Sigmoid colon (tissue), 6 donors: ENCODE measurements at regions not wholly inside any gene's neighbourhood (a gene's known extent, or its start where the extent isn't known, plus 50 kb on each side); places are given as distances from the start of the nearest gene placed in this dataset.

Experiments
- DNase-seq: peaks from one replicate; pipeline ENCODE4 v3.0.0-alpha.2; 2019
- H3K27ac ChIP-seq, 4 donors: fragments of 200-600 bp; sonication (generic); one replicate each; pipeline ENCODE4 v1.5.1; 2016 to 2019; ENCODE audit warnings: mild to moderate bottlenecking in 1 of 4
- H3K27me3 ChIP-seq, 3 donors: fragments of 200-600 bp; sonication (generic); one replicate each; pipeline ENCODE4 v1.5.1; 2019; ENCODE audit warnings: mild to moderate bottlenecking in 1 of 3
- H3K36me3 ChIP-seq, 4 donors: fragments of 200-600 bp; sonication (generic); one replicate each; pipeline ENCODE4 v1.5.1; 2016 to 2019
- H3K4me1 ChIP-seq, 4 donors: fragments of 200-600 bp; sonication (generic); one replicate each; pipeline ENCODE4 v1.5.1; 2017 to 2019
- H3K4me3 ChIP-seq, 4 donors: fragments of 200-600 bp; sonication (generic); one replicate each; pipeline ENCODE4 v1.5.1; 2017 to 2019; ENCODE audit warnings: mild to moderate bottlenecking in 2 of 4, moderate library complexity in 1 of 4
- H3K9me3 ChIP-seq, 4 donors: fragments of 200-600 bp in 3 of 4; sonication (generic) in 3 of 4; one replicate each; pipeline versions ENCODE4 v1.5.1 to v1.6.1; 2013 to 2019
- CTCF ChIP-seq, 4 experiments: fragments of 450-650 bp in 3 of 4; fragments of 200-600 bp in 1 of 4; IDR thresholded peaks; one replicate each; pipeline ENCODE4 v1.5.1; 2016 to 2019; ENCODE audit warnings: antibody characterized with exemption in 4 of 4, mild to moderate bottlenecking in 3 of 4, moderate library complexity in 2 of 4
- EP300 ChIP-seq, 4 donors: sonication (generic); formaldehyde crosslinking; IDR thresholded peaks; one replicate each; pipeline ENCODE4 v1.6.1; 2017; ENCODE audit warnings: antibody characterized with exemption in 4 of 4
- POLR2A ChIP-seq, 2 donors: fragments of 450-650 bp; IDR thresholded peaks; one replicate each; pipeline ENCODE4 v1.6.1; 2016; ENCODE audit warnings: antibody characterized with exemption in 2 of 2, mild to moderate bottlenecking in 2 of 2, moderate library complexity in 2 of 2
- POLR2AphosphoS5 ChIP-seq, 4 donors: sonication (generic); formaldehyde crosslinking; IDR thresholded peaks; one replicate each; pipeline ENCODE4 v1.6.1; 2017; ENCODE audit warnings: antibody characterized with exemption in 4 of 4
- WGBS, 2 donors: extraction: QIAGEN DNeasy Blood & Tissue Kit; methylation state at CpG; one replicate each; pipeline ENCODE4 v1.1.7; 2013; 5-methylcytosine and 5-hydroxymethylcytosine counted together
- intact Hi-C: fragments of 100-400 bp; cut with DNase I; formaldehyde crosslinking; loops from one replicate; pipeline ENCODE4 v1.15.1; 2023
- donor health status: healthy with polysubstance abuse.
- donor health status: healthy.

DNA sequence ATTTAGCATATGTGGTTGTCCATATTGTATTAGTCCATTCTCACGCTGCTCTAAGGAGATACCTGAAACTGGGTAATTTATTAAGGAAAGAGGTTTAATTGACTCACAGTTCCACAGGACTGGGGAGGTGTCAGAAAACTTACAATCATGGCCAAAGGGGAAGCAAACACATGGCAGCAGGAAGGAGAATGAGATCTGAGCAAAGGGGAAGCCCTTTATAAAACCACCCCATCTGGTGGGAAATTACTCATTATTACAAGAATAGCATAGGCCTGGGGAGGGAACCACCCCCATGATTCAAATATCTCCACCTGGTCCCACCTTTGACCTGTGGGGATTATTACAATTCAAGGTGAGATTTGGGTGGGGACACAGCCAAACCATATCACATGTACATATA is 122.6 kb upstream of the ANK2 start:
- H3K4me1 ChIP-seq, result peaks cover 0 to 62% (median 41%) of the 10 kb centered on the region in 4 donors
- H3K27me3 ChIP-seq, result no peaks in the 10 kb centered on the region
- no peaks in the 10 kb centered on the region for H3K9me3 ChIP-seq
- WGBS, 2 donors, result 83 to 90% methylated on average over 1 of the region's 1 CpG
- no peak for DNase-seq
- intact Hi-C loops, result loop anchor here (5.0 kb wide), 1 partner anchor 70 kb away; no protein-coding TSS in a partner anchor
- no peak overlapping the region for H3K4me3 ChIP-seq
- H3K36me3 ChIP-seq, result no peaks in the 10 kb centered on the region
- peak overlapping the region; percentile 31 to 66 (median 64) for H3K27ac ChIP-seq
- TF ChIP-seq EP300 (IDR thresholded peaks at IDR 0.05) (no peak), CTCF (IDR thresholded peaks at IDR 0.05) (no peak), POLR2AphosphoS5 (IDR thresholded peaks at IDR 0.05) (no peak), POLR2A (IDR thresholded peaks at IDR 0.05) (no peak)

- intact Hi-C loops, result loop anchor here (5.0 kb wide), 1 partner anchor 70 kb away; no protein-coding TSS in a partner anchor
- TF ChIP-seq EP300 (IDR thresholded peaks at IDR 0.05) (peak in 3 of 4 donors; percentile 15 to 81 (median 29)), POLR2A (IDR thresholded peaks at IDR 0.05) (no peak), CTCF (IDR thresholded peaks at IDR 0.05) (no peak), POLR2AphosphoS5 (IDR thresholded peaks at IDR 0.05) (peak; percentile 34 to 76 (median 66))
- peak overlapping the region; percentile 31 to 66 (median 64) for H3K27ac ChIP-seq
- no peaks in the 10 kb centered on the region for H3K27me3 ChIP-seq
- no peaks in the 10 kb centered on the region for H3K36me3 ChIP-seq
- no peak overlapping the region for H3K4me3 ChIP-seq
- 60 to 68% methylated on average over 1 of the region's 1 CpG for WGBS, 2 donors
- H3K4me1 ChIP-seq, result peaks cover 0 to 54% (median 39%) of the 10 kb centered on the region in 4 donors
- no peak for DNase-seq
- no peaks in the 10 kb centered on the region for H3K9me3 ChIP-seq
Observed at GRCh38 chr4:112927544-112927943, 121.9 kb upstream of the ANK2 start.

DNA sequence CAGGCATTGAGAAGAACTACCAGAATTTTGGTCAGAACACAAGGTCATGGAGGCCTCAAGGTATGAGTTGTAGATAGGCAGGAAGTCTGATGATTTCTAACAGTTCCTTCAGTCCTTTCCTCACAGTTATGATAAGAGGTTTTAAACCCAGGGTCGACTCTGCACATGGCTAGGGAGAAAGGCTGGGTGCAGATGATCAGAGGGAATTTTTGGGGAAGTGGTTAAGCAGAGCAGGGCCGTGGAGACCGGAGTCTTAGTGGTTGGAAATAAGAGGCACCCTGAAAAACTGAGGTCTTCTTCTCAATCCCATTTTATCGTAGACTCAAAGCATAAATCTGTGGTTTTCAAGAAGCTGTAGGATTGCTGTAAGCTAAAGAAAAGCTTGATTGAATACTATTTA is 118.5 kb upstream of the ANK2 start:
- Histone ChIP-seq H3K36me3 (no peaks in the 10 kb centered on the region), H3K27me3 (no peaks in the 10 kb centered on the region), H3K4me3 (no peak overlapping the region), H3K4me1 (peaks cover 0 to 31% (median 23%) of the 10 kb centered on the region in 4 donors), H3K9me3 (no peaks in the 10 kb centered on the region), H3K27ac (no peak overlapping the region)
- TF ChIP-seq POLR2AphosphoS5 (IDR thresholded peaks at IDR 0.05) (no peak), POLR2A (IDR thresholded peaks at IDR 0.05) (no peak), EP300 (IDR thresholded peaks at IDR 0.05) (no peak), CTCF (IDR thresholded peaks at IDR 0.05) (no peak)
- intact Hi-C loops, result no loop called here
- WGBS, 2 donors, result 46 to 73% methylated on average over 4 of the region's 4 CpGs
- DNase-seq, result no peak

DNA sequence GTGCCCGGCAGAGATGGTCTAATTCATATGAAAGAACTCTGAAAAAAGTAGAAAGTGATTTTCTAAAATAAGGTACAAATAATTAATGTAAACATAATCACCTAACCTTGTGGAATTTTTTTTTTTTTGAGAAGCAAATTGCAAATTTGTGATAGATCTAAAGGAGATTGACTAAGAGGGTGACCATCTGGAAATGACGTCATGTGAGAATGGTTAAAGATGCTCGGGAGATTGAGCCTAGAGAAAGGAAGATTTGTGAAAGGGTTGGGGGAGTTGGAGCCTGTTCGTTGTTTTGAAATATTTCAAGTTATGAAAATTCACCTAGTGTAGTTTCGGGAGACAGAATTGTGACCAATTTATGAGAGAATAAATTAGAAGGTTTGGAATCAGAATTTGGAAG is 115.7 kb upstream of the ANK2 start:
- H3K27ac ChIP-seq, result no peak overlapping the region
- WGBS, 2 donors, result 75 to 85% methylated on average over 5 of the region's 5 CpGs
- H3K4me1 ChIP-seq, result peaks cover 0 to 11% (median 3%) of the 10 kb centered on the region in 4 donors
- no peak overlapping the region for H3K4me3 ChIP-seq
- no peaks in the 10 kb centered on the region for H3K36me3 ChIP-seq
- TF ChIP-seq POLR2A (IDR thresholded peaks at IDR 0.05) (no peak), POLR2AphosphoS5 (IDR thresholded peaks at IDR 0.05) (no peak), CTCF (IDR thresholded peaks at IDR 0.05) (no peak), EP300 (IDR thresholded peaks at IDR 0.05) (no peak)
- H3K27me3 ChIP-seq, result no peaks in the 10 kb centered on the region
- no peaks in the 10 kb centered on the region for H3K9me3 ChIP-seq
- intact Hi-C loops, result no loop called here
- no peak for DNase-seq
